ENCODE measurements at regions not wholly inside any gene's neighbourhood (a gene's known extent, or its start where the extent isn't known, plus 50 kb on each side); places are given as distances from the start of the nearest gene placed in this dataset.
A peak's percentile ranks its signal among the peaks of the same experiment; 100 is the strongest.

GRCh38 chr12:115222220-115222619 is 538.2 kb upstream of the TBX3 start:
- H3K27me3 ChIP-seq, result no peaks in the 10 kb centered on the region
- no peaks in the 10 kb centered on the region for H3K9me3 ChIP-seq
- DNase-seq, result no peak
- no peaks in the 10 kb centered on the region for H3K36me3 ChIP-seq
- H3K4me3 ChIP-seq, result no peak overlapping the region
- intact Hi-C loops (cut with DNase I; ENCODE audit: low total_unique reads), result no loop called here
- no peak for ATAC-seq
- peaks cover 8 to 24% of the 10 kb centered on the region in 2 donors for H3K4me1 ChIP-seq
- no peak overlapping the region for H3K27ac ChIP-seq
- TF ChIP-seq CTCF (IDR thresholded peaks at IDR 0.05 in 4 of 5, conservative IDR thresholded peaks at IDR 0.05 in 1 of 5), result no peak
- in situ Hi-C loops (cut with MboI; ENCODE audit: low sequenced_read_pairs in 4 of 4), result no loop called here

GRCh38 chr12:115216301-115216700 is 532.3 kb upstream of the TBX3 start:
- ATAC-seq, result no peak
- H3K36me3 ChIP-seq, result no peaks in the 10 kb centered on the region
- no peak overlapping the region for H3K27ac ChIP-seq
- H3K27me3 ChIP-seq, result no peaks in the 10 kb centered on the region
- peaks cover 17 to 22% of the 10 kb centered on the region in 2 donors for H3K4me1 ChIP-seq
- no peak for DNase-seq
- intact Hi-C loops (cut with DNase I; ENCODE audit: low total_unique reads), result no loop called here
- TF ChIP-seq POLR2A (IDR thresholded peaks at IDR 0.05) (no peak), CTCF (IDR thresholded peaks at IDR 0.05 in 4 of 5, conservative IDR thresholded peaks at IDR 0.05 in 1 of 5) (no peak)
- in situ Hi-C loops (cut with MboI; ENCODE audit: low sequenced_read_pairs in 4 of 4), result no loop called here
- H3K9me3 ChIP-seq, result no peaks in the 10 kb centered on the region
- H3K4me3 ChIP-seq, result no peak overlapping the region

GRCh38 chr12:115215544-115215943 is 531.6 kb upstream of the TBX3 start:
- H3K27ac ChIP-seq, result no peak overlapping the region
- intact Hi-C loops (cut with DNase I; ENCODE audit: low total_unique reads) (no loop called here), in situ Hi-C loops (cut with MboI; ENCODE audit: low sequenced_read_pairs in 4 of 4) (no loop called here)
- H3K4me1 ChIP-seq, result peaks cover 17 to 27% of the 10 kb centered on the region in 2 donors
- H3K27me3 ChIP-seq, result no peaks in the 10 kb centered on the region
- no peak for TF ChIP-seq CTCF (IDR thresholded peaks at IDR 0.05 in 4 of 5, conservative IDR thresholded peaks at IDR 0.05 in 1 of 5)
- no peak for TF ChIP-seq POLR2A (IDR thresholded peaks at IDR 0.05)
- H3K4me3 ChIP-seq, result no peak overlapping the region
- no peak for DNase-seq
- no peaks in the 10 kb centered on the region for H3K9me3 ChIP-seq
- no peaks in the 10 kb centered on the region for H3K36me3 ChIP-seq
- ATAC-seq, result no peak

GRCh38 chr12:115213538-115214016 is 529.6 kb upstream of the TBX3 start:
- ATAC-seq (peak; percentile 85 to 94), DNase-seq (peak in 1 of 2 donors; percentile 22)
- peak overlapping the region in 2 of 4 donors; percentile 10 to 21 for H3K4me3 ChIP-seq
- H3K9me3 ChIP-seq, result no peaks in the 10 kb centered on the region
- H3K36me3 ChIP-seq, result no peaks in the 10 kb centered on the region
- intact Hi-C loops (cut with DNase I; ENCODE audit: low total_unique reads), result no loop called here
- in situ Hi-C loops (cut with MboI; ENCODE audit: low sequenced_read_pairs in 4 of 4), result no loop called here
- H3K4me1 ChIP-seq, result peaks cover 17 to 30% of the 10 kb centered on the region in 2 donors
- TF ChIP-seq CTCF (IDR thresholded peaks at IDR 0.05 in 4 of 5, conservative IDR thresholded peaks at IDR 0.05 in 1 of 5) (no peak), POLR2A (IDR thresholded peaks at IDR 0.05) (no peak)
- peak overlapping the region; percentile 81 to 85 (median 82) for H3K27ac ChIP-seq
- no peaks in the 10 kb centered on the region for H3K27me3 ChIP-seq

- peak overlapping the region; percentile 81 to 85 (median 82) for H3K27ac ChIP-seq
- no peaks in the 10 kb centered on the region for H3K27me3 ChIP-seq
- H3K9me3 ChIP-seq, result no peaks in the 10 kb centered on the region
- no peaks in the 10 kb centered on the region for H3K36me3 ChIP-seq
- ATAC-seq (peak; percentile 35 to 62), DNase-seq (no peak)
- intact Hi-C loops (cut with DNase I; ENCODE audit: low total_unique reads), result no loop called here
- in situ Hi-C loops (cut with MboI; ENCODE audit: low sequenced_read_pairs in 4 of 4), result no loop called here
- H3K4me3 ChIP-seq, result peak overlapping the region in 1 of 4 donors; percentile 10
- TF ChIP-seq POLR2A (IDR thresholded peaks at IDR 0.05), result no peak
- no peak for TF ChIP-seq CTCF (IDR thresholded peaks at IDR 0.05 in 4 of 5, conservative IDR thresholded peaks at IDR 0.05 in 1 of 5)
- peaks cover 17 to 33% of the 10 kb centered on the region in 2 donors for H3K4me1 ChIP-seq
Observed at GRCh38 chr12:115213118-115213517, 529.1 kb upstream of the TBX3 start.

Data from gastrocnemius medialis (tissue), 4 donors.